ENCODE measurements at regions not wholly inside any gene's neighbourhood (a gene's known extent, or its start where the extent isn't known, plus 50 kb on each side); places are given as distances from the start of the nearest gene placed in this dataset.

DNA sequence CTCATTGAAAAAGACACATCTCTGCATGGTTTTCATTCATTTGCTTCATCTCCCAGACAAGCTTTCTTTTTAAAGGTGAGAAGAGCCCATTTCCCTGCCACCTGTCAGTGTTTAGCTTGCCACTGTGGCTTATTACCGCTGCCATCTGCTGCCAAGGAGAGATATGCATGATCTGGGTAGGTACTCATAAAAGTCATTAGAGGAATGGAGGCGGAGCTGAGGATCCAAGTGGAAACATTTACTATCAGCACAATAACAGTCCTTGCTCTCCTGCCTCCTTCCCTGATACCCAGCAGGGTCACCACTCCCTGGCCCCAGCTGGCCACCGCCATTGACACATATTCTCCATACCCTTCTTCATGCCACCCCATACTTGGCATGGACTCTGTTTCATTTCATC is 390.4 kb downstream of the TSN start:
- TF ChIP-seq, protein P1, sequence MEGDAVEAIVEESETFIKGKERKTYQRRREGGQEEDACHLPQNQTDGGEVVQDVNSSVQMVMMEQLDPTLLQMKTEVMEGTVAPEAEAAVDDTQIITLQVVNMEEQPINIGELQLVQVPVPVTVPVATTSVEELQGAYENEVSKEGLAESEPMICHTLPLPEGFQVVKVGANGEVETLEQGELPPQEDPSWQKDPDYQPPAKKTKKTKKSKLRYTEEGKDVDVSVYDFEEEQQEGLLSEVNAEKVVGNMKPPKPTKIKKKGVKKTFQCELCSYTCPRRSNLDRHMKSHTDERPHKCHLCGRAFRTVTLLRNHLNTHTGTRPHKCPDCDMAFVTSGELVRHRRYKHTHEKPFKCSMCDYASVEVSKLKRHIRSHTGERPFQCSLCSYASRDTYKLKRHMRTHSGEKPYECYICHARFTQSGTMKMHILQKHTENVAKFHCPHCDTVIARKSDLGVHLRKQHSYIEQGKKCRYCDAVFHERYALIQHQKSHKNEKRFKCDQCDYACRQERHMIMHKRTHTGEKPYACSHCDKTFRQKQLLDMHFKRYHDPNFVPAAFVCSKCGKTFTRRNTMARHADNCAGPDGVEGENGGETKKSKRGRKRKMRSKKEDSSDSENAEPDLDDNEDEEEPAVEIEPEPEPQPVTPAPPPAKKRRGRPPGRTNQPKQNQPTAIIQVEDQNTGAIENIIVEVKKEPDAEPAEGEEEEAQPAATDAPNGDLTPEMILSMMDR (IDR thresholded peaks at IDR 0.05; ENCODE audit: insufficient read depth, low read depth, low read length), result no peak
- no peak for TF ChIP-seq EZH2 (IDR thresholded peaks at IDR 0.05; ENCODE audit: insufficient read depth, low read length)
